Memory B cell (primary cell): ENCODE measurements at regions not wholly inside any gene's neighbourhood (a gene's known extent, or its start where the extent isn't known, plus 50 kb on each side); places are given as distances from the start of the nearest gene placed in this dataset.

Source experiments
- ATAC-seq: fragments of 150-1000 bp; cut with Tn5 transposase; 2 replicates; pipeline ENCODE4 v1.10.0; 2021; ENCODE audit warnings: low read depth, mild to moderate bottlenecking, moderate library complexity
- DNase-seq, 2 donors: peaks; one replicate each; pipeline ENCODE4 v3.0.0; 2022; ENCODE audit warnings: low spot score in 2 of 2
- H3K27ac Mint-ChIP-seq: one replicate; pipeline ENCODE4 v1.8.0; 2022; ENCODE audit warnings: mild to moderate bottlenecking, moderate library complexity, mixed read lengths
- H3K27me3 Mint-ChIP-seq: one replicate; pipeline ENCODE4 v1.8.0; 2022; ENCODE audit warnings: mixed read lengths
- H3K36me3 Mint-ChIP-seq: one replicate; pipeline ENCODE4 v1.8.0; 2022; ENCODE audit warnings: mild to moderate bottlenecking, mixed read lengths
- H3K4me1 Mint-ChIP-seq: one replicate; pipeline ENCODE4 v1.8.0; 2022; ENCODE audit warnings: mixed read lengths
- H3K4me3 Mint-ChIP-seq: one replicate; pipeline ENCODE4 v1.8.0; 2022; ENCODE audit warnings: mild to moderate bottlenecking, moderate library complexity, mixed read lengths
- H3K9me3 Mint-ChIP-seq: one replicate; pipeline ENCODE4 v1.8.0; 2022; ENCODE audit warnings: mixed read lengths

GRCh38 chr3:117886147-117886546 is 1148.5 kb downstream of the IGSF11 start:
- peaks cover 2% of the 10 kb centered on the region for H3K27me3 Mint-ChIP-seq
- no peaks in the 10 kb centered on the region for H3K36me3 Mint-ChIP-seq
- no peak overlapping the region for H3K4me3 Mint-ChIP-seq
- DNase-seq (no peak), ATAC-seq (no peak)
- H3K4me1 Mint-ChIP-seq: no peaks in the 10 kb centered on the region
- H3K27ac Mint-ChIP-seq: no peak overlapping the region
- H3K9me3 Mint-ChIP-seq: peaks cover 2% of the 10 kb centered on the region

- DNase-seq: no peak
- no peak for ATAC-seq
- Mint-ChIP-seq H3K36me3 (no peaks in the 10 kb centered on the region), H3K27me3 (peaks cover 2% of the 10 kb centered on the region), H3K4me1 (no peaks in the 10 kb centered on the region), H3K27ac (no peak overlapping the region), H3K4me3 (no peak overlapping the region), H3K9me3 (peaks cover 5% of the 10 kb centered on the region)
These were observed 1147.6 kb downstream of the IGSF11 start for GRCh38 chr3:117887031-117887430.

- ATAC-seq (no peak), DNase-seq (no peak)
- Mint-ChIP-seq H3K36me3 (no peaks in the 10 kb centered on the region), H3K27me3 (no peaks in the 10 kb centered on the region), H3K27ac (no peak overlapping the region), H3K4me1 (no peaks in the 10 kb centered on the region), H3K9me3 (peaks cover 3% of the 10 kb centered on the region), H3K4me3 (no peak overlapping the region)
These were observed 1146.7 kb downstream of the IGSF11 start for GRCh38 chr3:117887901-117888300.

- Mint-ChIP-seq H3K27me3 (no peaks in the 10 kb centered on the region), H3K36me3 (no peaks in the 10 kb centered on the region), H3K4me3 (no peak overlapping the region), H3K4me1 (no peaks in the 10 kb centered on the region), H3K9me3 (peaks cover 3% of the 10 kb centered on the region), H3K27ac (no peak overlapping the region)
- no peak for ATAC-seq
- no peak for DNase-seq
These were observed 1142.2 kb downstream of the IGSF11 start for GRCh38 chr3:117892431-117892841.

GRCh38 chr3:117893001-117893400 is 1141.6 kb downstream of the IGSF11 start:
- peaks cover 3% of the 10 kb centered on the region for H3K9me3 Mint-ChIP-seq
- no peaks in the 10 kb centered on the region for H3K4me1 Mint-ChIP-seq
- no peak overlapping the region for H3K4me3 Mint-ChIP-seq
- DNase-seq (no peak), ATAC-seq (no peak)
- H3K36me3 Mint-ChIP-seq: no peaks in the 10 kb centered on the region
- no peak overlapping the region for H3K27ac Mint-ChIP-seq
- no peaks in the 10 kb centered on the region for H3K27me3 Mint-ChIP-seq

GRCh38 chr3:117893638-117894037 is 1141.0 kb downstream of the IGSF11 start:
- Mint-ChIP-seq H3K36me3 (no peaks in the 10 kb centered on the region), H3K27ac (no peak overlapping the region), H3K27me3 (no peaks in the 10 kb centered on the region), H3K4me3 (no peak overlapping the region), H3K9me3 (peaks cover 3% of the 10 kb centered on the region), H3K4me1 (no peaks in the 10 kb centered on the region)
- ATAC-seq (no peak), DNase-seq (no peak)

- Mint-ChIP-seq H3K4me3 (no peak overlapping the region), H3K27ac (no peak overlapping the region), H3K36me3 (no peaks in the 10 kb centered on the region), H3K27me3 (peaks cover 1% of the 10 kb centered on the region), H3K4me1 (no peaks in the 10 kb centered on the region), H3K9me3 (peaks cover 2% of the 10 kb centered on the region)
- no peak for DNase-seq
- ATAC-seq: no peak
These were observed 1135.7 kb downstream of the IGSF11 start for GRCh38 chr3:117898722-117899522.

- no peaks in the 10 kb centered on the region for H3K36me3 Mint-ChIP-seq
- no peak for DNase-seq
- peaks cover 1% of the 10 kb centered on the region for H3K27me3 Mint-ChIP-seq
- H3K27ac Mint-ChIP-seq: no peak overlapping the region
- ATAC-seq: no peak
- peaks cover 2% of the 10 kb centered on the region for H3K9me3 Mint-ChIP-seq
- H3K4me3 Mint-ChIP-seq: no peak overlapping the region
- H3K4me1 Mint-ChIP-seq: no peaks in the 10 kb centered on the region
These were observed 1131.4 kb downstream of the IGSF11 start for GRCh38 chr3:117903226-117903625.

GRCh38 chr3:117910820-117911521 is 1123.7 kb downstream of the IGSF11 start:
- Mint-ChIP-seq H3K4me1 (no peaks in the 10 kb centered on the region), H3K4me3 (no peak overlapping the region), H3K27me3 (no peaks in the 10 kb centered on the region), H3K9me3 (no peaks in the 10 kb centered on the region), H3K36me3 (no peaks in the 10 kb centered on the region), H3K27ac (no peak overlapping the region)
- ATAC-seq (no peak), DNase-seq (no peak)

GRCh38 chr3:117912352-117912751 is 1122.3 kb downstream of the IGSF11 start:
- no peak overlapping the region for H3K27ac Mint-ChIP-seq
- H3K4me1 Mint-ChIP-seq: no peaks in the 10 kb centered on the region
- no peaks in the 10 kb centered on the region for H3K36me3 Mint-ChIP-seq
- no peak for ATAC-seq
- DNase-seq: no peak
- H3K27me3 Mint-ChIP-seq: no peaks in the 10 kb centered on the region
- no peak overlapping the region for H3K4me3 Mint-ChIP-seq
- H3K9me3 Mint-ChIP-seq: no peaks in the 10 kb centered on the region

- ATAC-seq (no peak), DNase-seq (no peak)
- Mint-ChIP-seq H3K4me1 (no peaks in the 10 kb centered on the region), H3K4me3 (no peak overlapping the region), H3K36me3 (no peaks in the 10 kb centered on the region), H3K9me3 (no peaks in the 10 kb centered on the region), H3K27me3 (no peaks in the 10 kb centered on the region), H3K27ac (no peak overlapping the region)
These were observed 1120.0 kb downstream of the IGSF11 start for GRCh38 chr3:117914540-117915100.

- ATAC-seq: no peak
These were observed 1117.8 kb downstream of the IGSF11 start for GRCh38 chr3:117916839-117917238.

GRCh38 chr3:117919621-117920020 is 1115.0 kb downstream of the IGSF11 start:
- no peaks in the 10 kb centered on the region for H3K9me3 Mint-ChIP-seq
- DNase-seq: no peak
- no peaks in the 10 kb centered on the region for H3K36me3 Mint-ChIP-seq
- H3K27me3 Mint-ChIP-seq: no peaks in the 10 kb centered on the region
- H3K4me3 Mint-ChIP-seq: no peak overlapping the region
- ATAC-seq: no peak
- no peak overlapping the region for H3K27ac Mint-ChIP-seq
- no peaks in the 10 kb centered on the region for H3K4me1 Mint-ChIP-seq

More at GRCh38 chr3:117916839-117917238, 1117.8 kb downstream of the IGSF11 start:
- Mint-ChIP-seq H3K4me3 (no peak overlapping the region), H3K36me3 (no peaks in the 10 kb centered on the region), H3K27me3 (no peaks in the 10 kb centered on the region), H3K9me3 (no peaks in the 10 kb centered on the region), H3K27ac (no peak overlapping the region), H3K4me1 (no peaks in the 10 kb centered on the region)
- DNase-seq: no peak

GRCh38 chr3:117920253-117920898 is 1114.3 kb downstream of the IGSF11 start:
- H3K27ac Mint-ChIP-seq: no peak overlapping the region
- no peaks in the 10 kb centered on the region for H3K36me3 Mint-ChIP-seq
- DNase-seq (no peak), ATAC-seq (no peak)
- no peak overlapping the region for H3K4me3 Mint-ChIP-seq
- H3K4me1 Mint-ChIP-seq: no peaks in the 10 kb centered on the region
- H3K27me3 Mint-ChIP-seq: no peaks in the 10 kb centered on the region
- H3K9me3 Mint-ChIP-seq: no peaks in the 10 kb centered on the region
